ENCODE measurements at regions not wholly inside any gene's neighbourhood (a gene's known extent, or its start where the extent isn't known, plus 50 kb on each side); places are given as distances from the start of the nearest gene placed in this dataset.

DNA sequence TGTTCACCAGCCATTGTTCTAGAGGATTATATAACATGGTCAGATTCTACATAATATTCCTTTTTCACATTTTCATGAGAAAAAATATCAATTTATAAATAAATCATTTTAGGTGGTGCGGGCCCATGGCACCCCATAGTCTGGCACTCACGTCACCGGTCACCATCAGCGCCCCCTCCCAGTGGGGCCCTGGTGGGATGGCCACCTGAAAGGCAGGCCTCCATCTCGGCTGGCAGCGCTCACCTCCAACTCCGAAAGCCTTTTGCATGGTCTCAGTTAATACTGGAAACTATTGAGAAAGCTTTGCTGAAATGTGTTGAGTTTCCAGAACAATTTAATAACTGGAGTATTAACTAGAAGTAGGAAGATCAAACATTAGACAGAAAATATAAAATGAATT is 141.4 kb upstream of the SALL3 start:
- DNase-seq (ENCODE audit: low read depth): no peak

DNA sequence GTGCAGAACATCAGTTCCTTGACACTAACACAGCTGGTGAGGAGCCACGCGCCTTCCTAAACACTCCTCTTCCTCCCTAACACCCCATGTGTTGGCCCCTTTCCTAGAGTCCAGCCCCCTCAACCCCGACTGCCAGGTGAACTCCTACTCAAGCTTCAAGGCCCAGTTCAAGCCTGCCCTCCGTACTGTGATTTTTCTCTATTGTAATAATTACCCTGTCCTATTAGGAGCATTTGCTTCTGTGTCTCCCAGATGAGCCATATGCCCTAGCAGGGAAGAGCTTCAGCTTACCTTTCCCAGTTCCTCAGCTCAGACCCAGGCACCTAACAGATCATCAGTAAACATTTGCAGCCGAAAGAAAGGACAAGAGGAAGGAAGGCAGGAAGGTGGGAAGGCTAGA is 130.6 kb upstream of the SALL3 start:
- DNase-seq (ENCODE audit: low read depth): no peak

DNA sequence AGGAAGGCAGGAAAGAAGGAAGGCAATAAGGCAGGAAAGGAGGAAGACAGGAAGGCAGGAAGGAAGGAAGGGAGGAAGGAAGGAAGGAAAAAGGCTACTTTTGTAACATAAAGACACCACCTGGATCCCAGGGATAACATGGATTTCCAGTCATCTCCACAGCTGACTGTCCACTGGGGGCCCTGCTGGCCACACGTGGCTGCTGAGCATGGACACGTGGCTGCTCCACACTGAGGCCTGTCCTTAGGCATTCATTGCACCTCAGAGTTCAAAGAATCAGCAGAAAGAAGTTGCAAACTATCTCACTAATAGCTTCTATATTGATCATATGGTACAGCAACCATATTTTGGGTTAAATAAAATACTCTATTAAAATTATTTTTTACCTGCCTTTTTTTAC is 130.2 kb upstream of the SALL3 start:
- DNase-seq (ENCODE audit: low read depth): no peak

DNA sequence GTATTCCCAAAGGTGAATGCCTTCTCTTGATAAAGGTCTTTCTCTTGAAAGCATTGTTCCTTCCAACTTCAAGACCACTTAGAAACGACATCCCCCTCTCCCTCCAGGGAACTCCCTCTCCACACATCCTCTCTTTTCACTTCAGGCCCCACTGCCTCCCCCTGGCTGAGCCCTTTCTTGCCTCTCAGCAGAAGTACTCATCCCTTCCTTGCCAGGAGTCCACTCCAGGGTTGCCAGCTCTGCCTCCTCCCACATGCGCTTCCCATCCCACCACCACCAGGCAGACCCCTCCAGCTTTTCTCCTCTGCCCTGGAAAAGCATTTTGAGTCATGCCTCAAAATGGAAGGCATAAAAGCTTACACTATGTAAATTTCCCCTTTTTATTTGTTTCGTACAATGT is 126.3 kb upstream of the SALL3 start:
- DNase-seq (ENCODE audit: low read depth): no peak

DNA sequence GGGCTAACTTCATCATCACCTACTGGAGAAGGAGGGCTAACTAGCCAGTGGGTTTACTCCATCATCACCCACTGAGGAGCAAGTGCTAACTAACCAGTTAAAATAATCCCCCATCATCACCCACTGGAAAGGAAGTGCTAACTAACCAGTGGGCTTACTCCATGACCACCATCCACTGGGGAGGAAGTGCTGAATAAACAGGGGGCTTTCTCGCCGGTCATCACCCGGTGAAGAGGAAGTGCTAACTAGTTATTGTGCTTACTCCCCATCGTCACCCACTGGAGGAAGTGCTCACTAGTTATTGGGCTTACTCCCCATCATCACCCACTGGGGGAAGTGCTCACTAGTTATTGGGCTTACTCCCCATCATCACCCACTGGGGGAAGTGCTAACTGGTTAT is 124.4 kb upstream of the SALL3 start:
- no peak for DNase-seq (ENCODE audit: low read depth)

DNA sequence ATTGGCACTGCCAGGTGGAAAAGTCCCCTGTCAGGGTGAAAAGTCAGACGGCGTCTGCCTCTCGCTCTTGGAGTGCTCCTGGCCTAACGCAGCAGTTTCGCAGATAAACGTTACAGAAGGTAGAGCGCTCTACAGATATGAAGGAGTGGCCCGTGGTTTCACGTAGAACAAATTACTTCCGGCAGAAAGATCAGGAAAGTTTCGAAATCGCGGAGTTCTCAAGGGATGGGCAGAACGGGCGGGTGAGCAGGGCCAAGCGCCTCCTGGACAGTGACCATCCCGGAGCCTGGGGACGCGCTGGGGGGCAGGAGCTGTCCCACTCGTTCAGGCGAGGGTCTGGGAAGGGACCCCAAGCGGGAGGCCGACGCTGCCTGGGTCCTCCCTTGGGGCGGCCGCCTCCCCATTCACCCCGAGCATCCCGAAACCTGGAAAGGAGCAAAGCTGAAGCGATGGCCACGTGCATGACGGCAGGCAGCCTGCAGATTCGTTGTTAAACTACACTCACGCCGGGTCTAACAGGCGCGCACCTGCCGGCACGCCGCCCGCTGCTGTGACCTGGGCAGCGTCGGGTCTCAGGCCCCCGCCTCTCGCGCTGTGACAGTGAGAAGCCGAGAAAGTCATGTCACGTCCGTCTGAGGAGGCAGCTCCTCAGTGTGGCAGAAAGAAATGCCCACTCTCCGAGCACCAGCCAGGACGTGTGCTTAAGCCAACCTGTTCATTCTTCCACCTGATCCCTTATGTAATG is 122.9 kb upstream of the SALL3 start:
- DNase-seq (ENCODE audit: low read depth): no peak

DNA sequence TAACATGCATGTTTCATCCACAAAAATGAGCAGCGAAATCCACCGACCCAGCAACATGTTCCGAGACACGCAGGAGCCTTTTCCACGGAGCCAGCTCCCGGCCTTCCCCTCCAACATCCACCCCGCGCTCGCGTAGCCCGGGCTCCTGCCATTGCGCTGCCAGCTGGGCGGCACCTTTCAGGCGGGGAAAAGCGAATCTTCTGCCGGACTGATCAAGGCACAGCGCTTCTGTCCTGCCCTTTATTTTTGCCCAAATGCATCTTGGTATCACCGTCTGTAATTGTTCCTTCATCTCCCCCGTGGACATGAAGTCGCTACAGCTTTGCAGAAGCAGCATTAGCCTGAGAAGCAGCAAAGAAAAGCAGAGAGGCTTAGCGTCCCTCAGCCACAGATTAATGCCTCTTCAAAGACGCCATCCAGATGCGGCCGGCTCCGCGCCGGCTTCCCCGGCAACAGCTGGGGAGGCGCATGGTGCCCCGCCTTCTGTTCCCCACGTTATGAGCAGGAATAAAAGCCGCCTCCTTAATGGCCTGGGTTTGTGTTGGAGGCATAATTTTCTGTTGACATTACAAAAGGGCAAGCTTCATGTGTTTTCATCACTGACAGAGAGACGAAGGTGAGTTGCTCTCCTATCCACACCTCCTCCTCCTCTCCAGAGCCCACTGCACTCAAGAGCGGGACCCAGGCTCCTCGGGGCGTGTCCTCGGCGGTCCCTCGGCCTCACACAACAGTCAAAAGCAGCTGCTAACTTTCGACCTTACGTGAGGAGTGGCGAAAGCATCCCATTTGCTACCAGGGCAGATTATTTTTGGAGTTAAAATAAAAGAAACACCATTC is 122.1 kb upstream of the SALL3 start:
- DNase-seq (ENCODE audit: low read depth): no peak

DNA sequence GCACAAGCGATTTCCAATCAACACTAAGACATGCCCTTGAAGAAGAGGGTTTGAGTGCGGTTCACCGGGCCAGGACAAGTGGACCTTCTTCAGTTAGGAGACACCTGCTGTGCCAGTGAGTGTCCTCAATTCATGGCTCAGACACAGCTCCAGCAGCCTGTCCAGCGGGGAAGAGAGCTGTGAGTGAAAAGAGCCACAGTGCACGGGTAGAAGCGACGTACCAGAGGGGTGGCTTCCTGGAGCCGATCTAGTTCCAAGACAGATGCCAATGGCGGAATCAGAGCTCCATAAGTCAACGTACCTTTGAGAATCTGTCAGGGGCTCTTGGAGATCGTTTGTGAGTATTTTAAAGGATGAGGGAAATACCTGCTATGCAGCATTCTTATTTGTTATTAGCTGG is 119.9 kb upstream of the SALL3 start:
- no peak for DNase-seq (ENCODE audit: low read depth)

DNA sequence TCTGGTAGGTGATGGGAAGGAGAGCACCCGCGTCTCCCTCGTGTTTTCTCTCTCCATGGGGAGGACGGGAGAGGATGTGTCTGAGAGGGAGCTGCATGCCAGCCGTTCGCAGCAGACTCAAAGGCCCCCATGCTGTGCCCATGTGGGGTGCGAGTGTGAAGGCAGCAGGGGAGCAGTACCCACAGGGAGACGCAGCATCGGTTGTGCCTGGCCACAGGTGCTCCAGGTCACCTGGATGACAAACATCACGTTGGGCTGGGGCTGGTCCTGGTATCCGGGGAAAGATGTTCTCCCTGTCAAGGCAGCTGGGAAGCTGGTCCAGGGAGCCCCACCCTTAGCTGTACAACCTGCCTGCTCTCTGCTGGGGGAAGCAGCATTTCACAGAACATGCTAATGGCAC is 119.5 kb upstream of the SALL3 start:
- DNase-seq (ENCODE audit: low read depth): no peak

DNA sequence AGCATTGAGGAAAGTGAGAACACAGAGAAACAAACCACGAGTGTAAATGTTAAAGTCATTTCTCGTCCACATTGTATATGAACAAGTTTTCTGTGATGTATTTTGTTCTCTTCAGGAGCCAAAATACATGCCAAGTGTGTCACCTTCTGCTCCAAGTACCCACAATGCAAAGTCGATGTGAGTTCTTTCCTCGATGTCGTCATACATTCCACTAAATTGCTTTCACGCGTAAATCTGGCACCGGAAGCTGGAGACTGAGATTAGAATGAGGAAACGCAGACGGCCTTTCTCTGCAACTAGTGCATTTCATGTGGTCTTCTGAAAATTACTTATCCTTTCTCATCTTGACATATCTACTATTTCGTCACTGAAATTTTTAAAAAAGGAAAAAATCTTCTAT is 118.5 kb upstream of the SALL3 start:
- no peak for DNase-seq (ENCODE audit: low read depth)

DNA sequence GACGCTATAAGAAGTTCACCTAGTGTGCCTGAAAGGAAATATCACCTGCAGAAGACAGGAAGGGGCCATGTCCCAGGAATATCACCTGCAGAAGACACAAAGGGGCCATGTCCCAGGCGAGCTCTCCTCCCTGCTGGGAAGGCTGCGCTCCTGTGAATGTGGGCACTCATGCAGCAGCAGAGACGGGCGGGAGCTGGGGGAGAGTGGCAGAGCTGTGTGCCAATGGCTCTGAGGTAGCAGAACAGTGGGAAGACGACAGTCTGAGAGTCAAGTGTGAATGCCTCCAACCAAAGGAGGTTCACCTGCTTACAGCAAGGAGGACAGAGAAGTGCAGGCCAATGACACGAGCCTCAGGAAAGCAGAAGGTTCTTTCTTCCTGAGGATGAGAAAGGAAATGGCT is 117.9 kb upstream of the SALL3 start:
- no peak for DNase-seq (ENCODE audit: low read depth)

DNA sequence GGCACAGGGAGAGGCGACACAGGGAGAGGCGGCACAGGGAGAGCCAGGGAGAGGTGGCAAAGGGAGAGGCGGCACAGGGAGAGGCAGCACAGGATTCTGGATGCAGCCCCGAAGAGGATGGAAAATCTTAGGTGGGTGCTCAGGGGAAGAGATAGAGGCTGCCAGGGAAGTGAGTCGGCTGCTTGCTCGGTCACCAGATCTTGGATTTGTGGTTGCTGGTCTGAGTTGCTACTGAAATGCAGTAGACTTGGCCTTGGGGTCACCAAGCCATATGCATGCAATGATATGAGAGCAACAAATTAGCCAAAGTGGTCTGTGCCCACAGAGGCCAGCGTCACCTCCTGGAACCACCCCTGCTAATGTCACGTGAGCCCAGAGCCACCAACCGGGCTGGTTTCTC is 117.2 kb upstream of the SALL3 start:
- DNase-seq (ENCODE audit: low read depth): no peak

DNA sequence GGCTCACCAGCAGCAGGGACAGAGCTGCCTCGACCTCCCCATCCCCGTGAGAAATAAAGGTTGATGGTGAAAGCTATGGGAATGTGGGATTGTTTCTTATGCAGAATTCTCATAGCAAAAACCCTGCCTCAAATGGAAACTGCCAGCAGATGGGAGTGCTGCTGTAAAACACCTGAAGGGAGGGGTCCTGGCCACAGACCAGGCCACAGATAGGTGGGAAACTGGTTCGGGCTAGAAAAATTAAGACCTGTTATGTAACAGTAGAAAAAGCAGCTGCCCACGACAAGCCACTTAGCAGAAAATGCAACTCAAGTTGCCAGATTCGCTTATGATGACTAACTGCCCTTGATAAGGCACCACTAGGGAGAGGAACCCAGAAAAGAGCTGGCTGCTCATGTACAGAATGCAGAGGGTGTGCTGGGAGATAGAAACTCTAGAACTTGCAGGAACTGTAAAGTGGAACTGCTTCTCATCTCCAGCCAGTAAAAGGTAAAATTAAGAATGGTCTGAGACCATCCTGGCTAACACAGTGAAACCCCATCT is 114.5 kb upstream of the SALL3 start:
- no peak for DNase-seq (ENCODE audit: low read depth)

DNA sequence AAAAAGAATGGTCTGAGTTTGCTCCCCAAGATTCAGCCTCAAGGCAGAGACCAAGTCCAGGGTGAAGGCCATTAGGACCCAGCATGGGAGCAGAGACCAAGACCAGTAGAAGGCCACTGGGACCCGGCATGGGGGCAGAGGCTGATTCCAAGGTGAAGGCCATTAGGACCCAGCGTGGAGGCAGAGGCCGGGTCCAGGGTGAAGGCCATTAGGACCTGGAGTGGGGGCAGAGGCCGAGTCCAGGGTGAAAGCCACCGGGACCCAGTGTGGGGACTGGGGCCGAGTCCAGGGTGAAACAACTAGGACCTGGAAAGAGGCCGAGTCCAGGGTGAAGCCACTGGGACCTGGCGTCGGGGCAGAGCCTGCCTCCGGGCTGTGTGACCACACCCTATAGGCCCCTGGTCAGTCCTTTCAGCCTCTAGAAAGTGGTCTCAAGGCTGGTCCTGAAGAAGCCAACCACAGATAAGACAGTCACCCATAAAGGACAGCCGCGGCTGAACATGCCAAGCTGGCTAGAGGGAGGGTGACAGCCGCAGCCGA is 113.8 kb upstream of the SALL3 start:
- DNase-seq (ENCODE audit: low read depth): no peak

DNA sequence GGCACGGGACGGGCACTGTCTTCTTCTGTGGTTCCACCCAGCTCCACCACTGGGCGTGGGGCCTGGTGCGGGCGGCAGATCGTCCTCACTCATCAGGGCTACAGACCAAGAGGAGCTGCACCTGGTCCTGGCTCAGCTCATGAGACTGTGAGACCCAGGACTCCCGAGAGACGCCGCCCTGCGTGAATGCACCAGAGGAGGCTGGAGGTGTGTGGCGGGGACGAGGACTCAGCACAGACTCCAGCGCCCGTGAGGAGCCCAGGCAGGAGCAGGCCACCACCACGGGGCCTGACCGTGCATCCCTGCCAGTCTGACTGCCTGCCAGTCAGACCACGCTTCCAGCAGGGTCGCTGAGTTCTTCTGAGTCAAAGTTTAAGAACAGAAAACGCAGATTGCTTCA is 112.5 kb upstream of the SALL3 start:
- DNase-seq (ENCODE audit: low read depth): no peak

DNA sequence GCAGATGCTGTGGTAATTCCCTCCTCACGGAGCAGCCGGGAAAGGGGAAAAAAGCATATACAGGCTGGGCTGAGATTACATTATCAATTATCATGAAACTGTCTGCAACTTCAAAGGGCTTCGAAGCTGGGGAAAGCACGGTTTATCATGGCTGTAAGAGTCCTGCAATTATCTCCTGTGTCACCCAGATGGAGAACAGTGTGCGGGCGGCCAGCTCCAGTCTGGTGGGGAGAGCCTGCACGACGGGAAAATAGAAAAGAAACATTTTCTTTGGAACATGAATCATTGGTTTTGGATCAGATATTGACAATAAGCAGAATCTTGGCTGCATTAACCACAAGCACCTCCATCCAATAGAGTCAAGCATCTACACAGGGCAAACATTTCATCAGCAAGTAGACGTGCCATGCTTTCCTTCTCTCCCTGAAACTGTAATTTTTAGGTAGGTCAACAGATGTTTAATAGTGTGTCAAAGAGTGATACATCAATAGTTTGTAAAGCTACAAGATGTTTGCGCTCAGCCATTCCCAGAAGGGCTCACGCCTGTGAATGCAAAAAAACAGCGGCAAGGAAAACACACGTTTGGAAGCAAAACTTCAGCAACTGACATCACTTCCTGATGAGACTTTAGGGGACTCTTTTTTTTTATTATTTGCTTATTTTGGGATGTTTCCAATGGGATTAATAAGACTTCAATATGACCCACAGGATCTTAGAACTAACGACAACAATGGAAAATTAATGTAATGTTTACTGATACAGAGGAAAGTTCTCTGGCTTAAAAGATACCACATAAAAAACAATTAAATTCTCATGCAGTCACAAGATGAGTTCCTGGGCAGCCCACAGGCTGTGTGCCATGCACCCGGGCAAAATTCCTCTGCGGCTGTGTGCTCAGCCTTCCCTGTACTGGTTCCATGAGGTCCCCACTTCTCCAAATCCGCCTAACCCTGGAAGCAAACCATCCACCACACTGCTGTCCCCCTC is 111.0 kb upstream of the SALL3 start:
- no peak for DNase-seq (ENCODE audit: low read depth)

DNA sequence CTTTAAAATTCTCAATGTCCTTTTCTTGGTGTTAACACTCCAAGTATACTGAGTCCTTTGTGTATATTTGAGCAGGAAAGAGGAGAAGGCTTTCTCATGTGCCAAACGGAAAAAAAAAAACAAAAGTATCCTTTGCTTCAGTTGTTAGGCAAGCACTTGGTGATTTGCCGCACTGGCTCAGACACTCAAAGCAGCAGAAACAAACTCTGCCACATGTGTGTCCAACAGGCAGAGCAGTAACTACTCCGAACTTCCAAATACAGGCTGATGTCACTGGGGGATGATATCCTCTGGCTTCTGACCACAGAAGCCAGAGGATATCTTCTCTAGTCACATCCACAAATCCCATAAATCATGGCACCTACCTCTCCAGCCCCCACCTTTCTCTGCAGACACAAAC is 108.0 kb upstream of the SALL3 start:
- DNase-seq (ENCODE audit: low read depth): no peak

DNA sequence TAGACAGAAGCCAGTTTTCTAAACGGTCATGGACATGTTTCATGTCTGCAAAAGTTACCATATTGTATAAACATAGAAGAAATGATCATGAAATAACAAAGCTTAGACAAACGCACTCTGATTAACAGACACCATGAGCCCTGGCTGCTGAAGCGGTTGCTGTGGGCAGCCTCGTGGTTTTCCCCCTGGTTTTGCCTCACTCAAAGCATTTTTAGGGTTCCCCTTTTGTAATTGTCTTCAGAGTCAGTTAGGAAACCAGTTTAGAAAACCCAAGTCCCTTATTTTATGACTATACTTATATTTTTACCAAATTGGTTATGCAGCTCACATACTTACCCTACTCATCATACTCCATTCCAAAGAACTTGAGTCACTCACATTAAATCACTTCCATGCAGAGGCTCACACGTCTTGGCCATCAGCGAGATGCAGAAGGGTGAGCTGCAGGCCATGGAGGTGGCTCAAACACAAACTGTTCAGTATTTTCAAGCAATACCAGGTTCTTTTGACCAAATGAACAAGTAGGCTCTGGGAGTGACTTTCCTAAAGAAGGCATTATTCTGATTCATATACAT is 105.6 kb upstream of the SALL3 start:
- peak; percentile 19 for DNase-seq (ENCODE audit: low read depth)

DNA sequence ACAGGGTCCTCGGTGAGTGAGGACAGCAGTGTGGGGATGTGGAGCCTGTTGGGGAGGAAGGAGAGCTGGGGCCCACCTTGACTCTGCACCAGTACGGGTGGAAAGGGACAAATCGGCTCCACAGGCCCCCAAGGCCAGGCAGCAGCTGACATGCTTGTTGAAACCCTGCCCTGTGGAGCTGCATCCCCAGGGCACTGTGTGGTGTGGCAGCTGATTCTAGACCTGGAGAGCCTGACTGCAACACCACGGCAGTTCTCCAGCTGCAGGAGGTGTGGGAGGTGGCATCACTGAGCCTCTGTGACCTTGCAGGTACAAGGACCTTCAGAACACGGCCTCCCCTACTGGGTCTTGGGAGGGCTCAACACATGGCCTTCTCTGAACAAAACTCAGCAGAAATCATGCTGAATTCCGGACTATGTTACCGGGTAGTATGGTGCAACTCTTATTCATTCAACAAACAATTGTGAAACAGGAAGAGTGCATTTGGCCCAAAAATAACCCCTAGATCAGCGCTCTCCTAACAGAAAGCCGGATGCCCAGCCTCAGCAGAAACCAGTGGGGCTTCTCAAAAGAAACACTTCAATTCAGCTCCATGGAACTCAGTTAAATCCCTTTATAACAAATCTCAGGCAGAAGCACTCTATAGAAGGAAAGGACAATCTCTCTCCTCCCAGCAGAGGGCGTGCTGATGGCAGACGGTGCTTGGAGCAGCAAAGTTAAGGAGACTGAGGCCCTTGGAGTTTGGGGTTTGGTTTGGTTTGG is 104.4 kb upstream of the SALL3 start:
- peak; percentile 25 for DNase-seq (ENCODE audit: low read depth)

Data from M059J (cell line).